ENCODE measurements at regions not wholly inside any gene's neighbourhood (a gene's known extent, or its start where the extent isn't known, plus 50 kb on each side); places are given as distances from the start of the nearest gene placed in this dataset.

DNA sequence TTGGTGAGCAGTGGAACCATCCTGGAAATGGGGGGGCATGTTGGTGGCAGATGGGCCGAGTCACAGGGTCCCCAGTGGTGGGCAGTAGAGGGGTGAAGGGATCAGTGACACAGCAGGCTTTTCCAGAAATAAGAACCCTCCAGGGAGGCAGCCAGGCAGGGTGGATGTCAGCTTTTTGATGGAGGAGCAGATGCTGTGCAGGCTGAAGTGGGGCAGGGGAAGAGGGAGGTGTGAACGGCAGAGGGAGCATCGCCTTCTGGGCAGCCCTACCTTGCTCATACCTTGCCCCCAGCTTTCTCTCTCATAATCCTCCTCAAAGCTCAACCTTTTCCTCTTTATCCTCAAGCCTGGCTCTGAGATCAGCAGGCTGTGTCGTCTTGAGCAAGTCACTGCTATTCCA, 131.8 kb upstream of the IPO9 start:
- no peaks in the 10 kb centered on the region for H3K36me3 ChIP-seq (replicated peaks; ENCODE audit: low read depth, low read length)
- no peaks in the 10 kb centered on the region for H3K9me3 ChIP-seq (ENCODE audit: insufficient read depth, low read length)
- no peaks in the 10 kb centered on the region for H3K79me2 ChIP-seq (ENCODE audit: low read length)
- no peak overlapping the region for H3K4me2 ChIP-seq (ENCODE audit: low read length)
- H3K4me1 ChIP-seq (ENCODE audit: low read length), result no peaks in the 10 kb centered on the region
- peaks cover 3% of the 10 kb centered on the region; the same call in 1 of the 2 replicates for H3K27me3 ChIP-seq (ENCODE audit: low read depth, low read length)
- H4K20me1 ChIP-seq (ENCODE audit: insufficient read depth, low read length), result no peaks in the 10 kb centered on the region
- no peak overlapping the region for H3K27ac ChIP-seq (ENCODE audit: low read length)
- no peak overlapping the region for H3K9ac ChIP-seq (ENCODE audit: low read length)
- H2AFZ ChIP-seq (ENCODE audit: low read depth, low read length), result no peak overlapping the region
- no peak overlapping the region for H3K4me3 ChIP-seq (ENCODE audit: low read length)
- no peak for TF ChIP-seq EZH2phosphoT487 (IDR thresholded peaks at IDR 0.05; ENCODE audit: low read depth)
- TF ChIP-seq, protein P1, sequence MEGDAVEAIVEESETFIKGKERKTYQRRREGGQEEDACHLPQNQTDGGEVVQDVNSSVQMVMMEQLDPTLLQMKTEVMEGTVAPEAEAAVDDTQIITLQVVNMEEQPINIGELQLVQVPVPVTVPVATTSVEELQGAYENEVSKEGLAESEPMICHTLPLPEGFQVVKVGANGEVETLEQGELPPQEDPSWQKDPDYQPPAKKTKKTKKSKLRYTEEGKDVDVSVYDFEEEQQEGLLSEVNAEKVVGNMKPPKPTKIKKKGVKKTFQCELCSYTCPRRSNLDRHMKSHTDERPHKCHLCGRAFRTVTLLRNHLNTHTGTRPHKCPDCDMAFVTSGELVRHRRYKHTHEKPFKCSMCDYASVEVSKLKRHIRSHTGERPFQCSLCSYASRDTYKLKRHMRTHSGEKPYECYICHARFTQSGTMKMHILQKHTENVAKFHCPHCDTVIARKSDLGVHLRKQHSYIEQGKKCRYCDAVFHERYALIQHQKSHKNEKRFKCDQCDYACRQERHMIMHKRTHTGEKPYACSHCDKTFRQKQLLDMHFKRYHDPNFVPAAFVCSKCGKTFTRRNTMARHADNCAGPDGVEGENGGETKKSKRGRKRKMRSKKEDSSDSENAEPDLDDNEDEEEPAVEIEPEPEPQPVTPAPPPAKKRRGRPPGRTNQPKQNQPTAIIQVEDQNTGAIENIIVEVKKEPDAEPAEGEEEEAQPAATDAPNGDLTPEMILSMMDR (IDR thresholded peaks at IDR 0.05; ENCODE audit: low read depth, low read length), result no peak

DNA sequence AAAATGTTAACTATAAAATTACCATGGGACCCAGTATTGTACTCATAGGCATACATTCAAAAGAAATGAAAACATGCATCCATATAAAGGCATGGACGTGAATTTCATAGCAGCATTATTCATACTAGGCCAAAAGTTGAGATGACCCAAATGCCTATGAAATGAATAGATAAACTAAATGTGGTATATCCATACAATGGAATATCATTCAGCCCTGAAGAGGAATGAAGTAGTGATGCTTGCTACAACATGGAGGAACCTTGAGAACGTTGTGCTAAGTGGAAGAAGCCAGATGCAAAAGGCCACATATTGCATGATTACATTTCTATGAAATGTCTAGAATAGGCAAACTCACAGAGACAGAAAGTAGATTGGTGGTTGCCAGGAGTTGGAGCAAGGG, 127.1 kb upstream of the IPO9 start:
- Histone ChIP-seq H3K27ac (ENCODE audit: low read length) (no peak overlapping the region), H3K4me2 (ENCODE audit: low read length) (no peak overlapping the region), H3K4me1 (ENCODE audit: low read length) (peaks cover 12% of the 10 kb centered on the region)

DNA sequence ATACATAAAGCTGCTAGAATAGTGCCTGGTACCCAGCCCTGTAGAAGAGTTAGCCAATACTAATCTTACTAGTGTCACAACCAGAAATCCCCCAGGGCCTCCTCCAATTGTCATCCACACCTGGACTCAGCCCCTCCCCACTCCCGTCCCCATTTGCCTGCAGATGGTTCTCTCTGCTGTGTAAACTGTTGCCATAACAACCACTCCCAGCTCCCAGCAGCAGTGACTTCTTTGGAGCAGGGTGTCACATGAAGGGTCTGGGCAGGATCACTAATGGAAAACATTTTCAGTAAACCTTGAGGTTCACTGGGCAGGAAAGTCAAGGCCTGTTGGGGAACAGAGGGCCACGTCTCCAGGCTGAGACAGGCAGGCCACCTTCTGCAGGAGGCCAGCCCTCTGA, 126.0 kb upstream of the IPO9 start:
- H3K36me3 ChIP-seq (replicated peaks; ENCODE audit: low read depth, low read length), result no peaks in the 10 kb centered on the region
- H3K9me3 ChIP-seq (ENCODE audit: insufficient read depth, low read length), result no peaks in the 10 kb centered on the region
- H3K4me3 ChIP-seq (ENCODE audit: low read length), result no peak overlapping the region
- H3K79me2 ChIP-seq (ENCODE audit: low read length), result no peaks in the 10 kb centered on the region
- H3K27me3 ChIP-seq (ENCODE audit: low read depth, low read length), result 0 out of 2 replicates have a peak, but pooled peaks cover 5% of the 10 kb centered on the region
- peak overlapping the region; percentile 57; the same call in 1 of the 2 replicates for H2AFZ ChIP-seq (ENCODE audit: low read depth, low read length)
- H3K4me2 ChIP-seq (ENCODE audit: low read length), result no peak overlapping the region
- no peak overlapping the region for H3K9ac ChIP-seq (ENCODE audit: low read length)
- H3K4me1 ChIP-seq (ENCODE audit: low read length), result peaks cover 12% of the 10 kb centered on the region
- H3K27ac ChIP-seq (ENCODE audit: low read length), result no peak overlapping the region
- no peak for TF ChIP-seq EZH2phosphoT487 (IDR thresholded peaks at IDR 0.05; ENCODE audit: low read depth)
- TF ChIP-seq, protein P1 (IDR thresholded peaks at IDR 0.05; ENCODE audit: low read depth, low read length), result no peak
- no peaks in the 10 kb centered on the region for H4K20me1 ChIP-seq (ENCODE audit: insufficient read depth, low read length)

More for the DNA sequence above, 127.1 kb upstream of the IPO9 start:
- Histone ChIP-seq H3K27me3 (ENCODE audit: low read depth, low read length) (0 out of 2 replicates have a peak, but pooled peaks cover 5% of the 10 kb centered on the region), H3K4me3 (ENCODE audit: low read length) (no peak overlapping the region), H4K20me1 (ENCODE audit: insufficient read depth, low read length) (no peaks in the 10 kb centered on the region), H3K79me2 (ENCODE audit: low read length) (no peaks in the 10 kb centered on the region), H3K9ac (ENCODE audit: low read length) (no peak overlapping the region), H3K9me3 (ENCODE audit: insufficient read depth, low read length) (no peaks in the 10 kb centered on the region), H2AFZ (ENCODE audit: low read depth, low read length) (no peak overlapping the region), H3K36me3 (replicated peaks; ENCODE audit: low read depth, low read length) (no peaks in the 10 kb centered on the region)
- no peak for TF ChIP-seq EZH2phosphoT487 (IDR thresholded peaks at IDR 0.05; ENCODE audit: low read depth)
- TF ChIP-seq, protein P1 (IDR thresholded peaks at IDR 0.05; ENCODE audit: low read depth, low read length), result no peak

DNA sequence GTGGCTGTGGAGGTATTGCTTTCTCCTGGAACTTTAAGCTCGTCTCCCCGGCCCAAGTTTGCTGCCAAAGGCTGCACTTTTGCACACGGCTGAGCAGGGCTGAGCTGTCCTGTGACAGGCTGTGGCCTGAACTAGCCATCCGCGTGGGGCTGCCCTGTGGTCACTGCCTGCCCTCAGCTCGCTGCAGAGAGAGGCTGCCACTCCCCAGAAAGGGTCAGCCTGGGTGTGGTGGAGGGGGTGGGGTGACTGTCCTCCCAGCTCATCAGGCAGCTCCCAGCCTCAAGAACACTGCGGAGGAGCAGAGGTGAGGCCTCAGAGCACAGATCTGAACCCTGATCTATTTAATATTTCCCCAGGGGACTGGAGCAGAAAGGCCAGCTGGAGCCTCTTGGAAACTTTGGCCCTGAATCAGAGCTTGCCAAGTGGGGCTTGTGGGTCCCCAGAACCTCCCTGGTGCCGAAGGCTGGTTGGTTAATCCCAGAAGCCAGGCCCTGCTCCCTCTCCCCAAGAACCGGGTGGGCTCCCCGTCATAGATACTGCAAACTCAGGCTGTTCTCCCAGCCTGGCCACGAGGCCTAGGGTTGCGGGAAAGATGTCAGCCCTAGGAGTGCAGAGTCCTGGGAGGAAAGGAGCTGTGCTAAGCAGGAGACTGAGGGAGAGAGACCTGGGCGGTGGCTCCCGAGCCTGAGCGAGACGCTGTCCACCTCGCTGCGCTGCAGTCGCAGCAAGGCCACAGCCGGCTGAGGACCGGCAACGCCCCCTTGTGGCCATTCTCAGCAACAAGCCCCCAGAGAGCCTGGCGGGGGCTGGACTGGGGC, 125.1 kb upstream of the IPO9 start:
- 0 out of 2 replicates have a peak, but pooled peaks cover 5% of the 10 kb centered on the region for H3K27me3 ChIP-seq (ENCODE audit: low read depth, low read length)
- H3K27ac ChIP-seq (ENCODE audit: low read length), result no peak overlapping the region
- peak overlapping the region; percentile 57 for H3K4me2 ChIP-seq (ENCODE audit: low read length)
- no peaks in the 10 kb centered on the region for H3K9me3 ChIP-seq (ENCODE audit: insufficient read depth, low read length)
- no peaks in the 10 kb centered on the region for H4K20me1 ChIP-seq (ENCODE audit: insufficient read depth, low read length)
- H3K79me2 ChIP-seq (ENCODE audit: low read length), result no peaks in the 10 kb centered on the region
- TF ChIP-seq EZH2phosphoT487 (IDR thresholded peaks at IDR 0.05; ENCODE audit: low read depth), result no peak
- TF ChIP-seq, protein P1 (IDR thresholded peaks at IDR 0.05; ENCODE audit: low read depth, low read length), result peak; percentile 98
- H3K9ac ChIP-seq (ENCODE audit: low read length), result peak overlapping the region; percentile 10; the same call in 1 of the 2 replicates
- peak overlapping the region; percentile 38 for H3K4me3 ChIP-seq (ENCODE audit: low read length)
- H2AFZ ChIP-seq (ENCODE audit: low read depth, low read length), result peak overlapping the region; percentile 50; the same call in 1 of the 2 replicates
- H3K4me1 ChIP-seq (ENCODE audit: low read length), result peaks cover 12% of the 10 kb centered on the region
- H3K36me3 ChIP-seq (replicated peaks; ENCODE audit: low read depth, low read length), result no peaks in the 10 kb centered on the region

All from OCI-LY3 (cell line).